CD4-positive, alpha-beta T cell treated with Interleukin-10 for 1 hour (primary cell): ENCODE measurements at regions not wholly inside any gene's neighbourhood (a gene's known extent, or its start where the extent isn't known, plus 50 kb on each side); places are given as distances from the start of the nearest gene placed in this dataset.

ENCODE experiments used
- DNase-seq: peaks from one replicate; pipeline ENCODE4 v3.0.0-alpha.2; 2020

DNA sequence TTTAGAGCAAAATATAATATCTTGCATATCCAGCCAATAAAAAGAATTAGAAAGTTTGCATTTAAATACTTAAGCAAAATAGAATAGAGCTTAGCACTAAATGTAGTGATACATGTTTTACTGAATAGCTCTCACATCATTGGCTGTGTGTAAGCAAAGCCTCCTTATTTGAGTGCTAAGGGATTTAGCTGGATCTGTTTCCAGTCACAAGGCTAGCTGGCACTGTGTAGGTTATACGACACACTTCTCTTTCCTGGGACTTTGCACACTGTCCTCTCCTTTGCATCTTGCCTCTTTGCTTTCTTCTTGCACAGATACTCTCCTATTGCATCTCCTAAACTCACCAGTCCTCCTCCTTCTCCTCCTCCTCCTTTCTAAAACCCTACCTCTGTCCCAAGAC, 423.8 kb downstream of the KLF5 start:
- no peak for DNase-seq

DNA sequence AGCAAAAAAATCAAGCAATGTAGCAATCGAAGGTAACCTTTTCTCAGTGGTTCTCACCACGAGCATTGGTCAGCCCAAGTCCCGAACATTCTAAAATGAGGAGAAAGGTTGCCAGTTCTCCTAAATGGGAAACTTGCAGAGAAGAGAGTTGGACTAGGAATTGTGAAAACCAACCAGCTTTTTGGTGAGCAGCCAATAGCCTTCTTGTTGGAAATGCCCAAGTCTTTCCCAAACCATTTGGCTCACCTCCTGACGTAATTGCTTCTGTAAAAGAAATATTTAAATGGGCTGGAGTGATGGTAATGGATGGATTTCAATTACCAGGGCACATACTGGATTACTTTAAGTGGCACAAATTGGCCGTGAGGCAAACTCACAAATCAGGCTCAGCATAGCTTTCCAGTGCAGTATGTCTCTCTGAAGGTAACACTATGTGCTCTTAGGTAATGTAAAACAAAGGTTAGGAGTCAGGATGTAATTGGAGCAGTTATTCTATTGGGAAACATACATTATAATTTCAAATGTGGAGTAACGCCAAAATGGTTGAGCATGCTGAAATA, 423.2 kb downstream of the KLF5 start:
- DNase-seq: no peak

DNA sequence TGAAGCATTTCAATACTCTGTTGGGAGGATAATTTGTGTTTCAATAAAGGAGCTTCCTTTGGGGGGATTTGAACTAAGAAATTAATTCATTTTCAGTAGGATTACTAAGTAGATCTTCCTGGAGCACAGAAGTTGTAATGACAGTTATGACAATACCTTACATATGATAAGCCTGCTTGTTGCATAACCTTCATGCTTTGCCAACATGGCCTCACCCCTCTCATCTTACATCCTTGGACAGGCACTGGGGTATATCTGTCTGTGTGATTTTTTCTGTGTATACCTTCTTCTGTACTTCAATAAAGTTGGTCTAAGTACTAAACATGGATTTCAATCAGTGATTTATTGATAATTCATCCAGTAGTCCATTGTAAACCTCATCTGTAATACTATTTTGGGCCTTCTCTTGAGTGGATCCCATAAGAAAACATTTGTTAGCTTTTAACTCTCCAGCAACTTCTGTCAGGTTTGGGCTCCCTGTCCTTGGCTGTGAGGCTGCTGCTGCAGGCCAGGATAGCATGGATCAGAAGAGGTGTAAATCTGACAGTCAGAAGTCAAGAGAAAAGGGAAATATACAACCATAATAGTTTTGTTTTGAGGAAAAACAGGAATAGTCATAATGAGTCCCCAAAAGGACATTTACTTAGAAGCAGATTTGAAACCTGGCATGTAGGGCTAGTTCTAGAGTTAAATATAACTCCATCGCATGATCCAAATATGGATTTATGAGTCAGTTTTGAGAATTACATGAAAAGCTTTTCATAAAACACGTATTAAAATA, 422.2 kb downstream of the KLF5 start:
- no peak for DNase-seq

DNA sequence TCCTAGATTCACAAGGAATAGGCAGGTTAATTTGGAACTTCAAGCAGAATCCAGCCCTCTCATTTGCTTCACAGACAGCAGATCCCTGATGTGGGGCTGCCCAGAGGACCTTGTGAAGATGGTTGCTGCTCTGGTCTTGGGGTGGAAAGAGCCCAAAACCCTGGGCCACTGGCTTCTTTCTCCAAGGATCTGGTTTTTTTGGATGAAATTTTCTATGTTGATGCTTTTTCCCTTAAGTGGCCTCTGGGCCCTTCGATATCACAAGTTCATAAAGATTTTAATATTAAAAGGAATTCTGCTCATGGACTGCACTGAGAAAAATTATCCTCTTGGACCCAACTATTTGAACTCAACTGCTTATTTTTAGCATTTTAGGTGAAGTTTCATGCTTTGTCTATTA, 421.1 kb downstream of the KLF5 start:
- no peak for DNase-seq

DNA sequence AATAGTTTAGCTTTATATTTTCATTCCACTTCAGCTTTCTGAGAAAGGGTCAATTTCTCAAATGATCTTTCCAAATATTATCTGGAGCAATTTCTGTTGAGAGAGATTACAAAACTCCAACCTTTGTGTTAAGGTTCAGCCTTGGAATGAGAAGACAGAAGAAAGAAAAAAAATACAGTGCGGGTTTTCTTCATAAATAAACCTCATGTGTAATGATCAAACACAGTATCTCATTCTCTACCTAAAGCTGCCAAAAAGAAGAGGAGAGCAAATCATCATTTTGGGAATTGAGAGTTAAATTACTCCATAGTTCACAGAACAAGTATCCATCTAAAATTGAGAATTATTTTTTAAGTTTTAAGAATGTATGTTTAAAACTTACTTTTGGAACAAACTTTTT, 420.5 kb downstream of the KLF5 start:
- DNase-seq: no peak

DNA sequence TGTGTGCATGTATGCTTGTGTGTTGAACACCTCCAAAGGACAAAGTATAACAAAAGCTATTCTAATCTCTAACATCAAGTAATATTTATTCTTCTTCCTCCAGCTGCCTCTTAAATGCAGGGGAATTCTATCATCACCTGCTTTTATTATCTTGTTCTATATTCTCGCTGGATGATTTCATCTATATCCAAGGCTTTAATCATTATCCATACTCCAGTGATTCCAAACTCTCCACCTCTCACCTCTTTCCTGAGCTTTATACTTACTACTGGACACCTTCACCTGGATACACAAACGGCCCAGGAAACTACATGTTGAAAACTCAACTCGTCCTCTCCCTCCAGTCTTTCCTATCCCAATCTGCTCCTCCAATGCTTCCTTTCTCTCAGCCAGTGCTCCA, 418.6 kb downstream of the KLF5 start:
- no peak for DNase-seq

DNA sequence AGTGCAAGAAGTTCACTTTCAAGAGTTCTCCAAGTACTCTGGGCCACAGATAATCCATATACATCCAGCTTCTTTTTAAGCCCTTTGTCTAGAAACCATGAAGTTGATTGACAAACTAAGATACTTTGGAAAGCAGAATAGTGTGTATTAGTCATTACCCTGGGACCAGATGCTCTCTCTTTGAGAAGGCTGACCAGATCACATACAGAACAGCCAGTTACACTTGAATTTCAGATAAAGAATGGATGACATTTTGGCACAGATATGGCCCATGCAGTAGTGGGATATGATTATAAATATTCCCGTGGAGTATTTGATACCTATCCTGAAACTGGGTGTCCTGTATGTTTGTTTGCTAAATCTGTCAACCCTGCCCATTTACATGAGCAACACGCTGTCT, 414.2 kb downstream of the KLF5 start:
- no peak for DNase-seq

DNA sequence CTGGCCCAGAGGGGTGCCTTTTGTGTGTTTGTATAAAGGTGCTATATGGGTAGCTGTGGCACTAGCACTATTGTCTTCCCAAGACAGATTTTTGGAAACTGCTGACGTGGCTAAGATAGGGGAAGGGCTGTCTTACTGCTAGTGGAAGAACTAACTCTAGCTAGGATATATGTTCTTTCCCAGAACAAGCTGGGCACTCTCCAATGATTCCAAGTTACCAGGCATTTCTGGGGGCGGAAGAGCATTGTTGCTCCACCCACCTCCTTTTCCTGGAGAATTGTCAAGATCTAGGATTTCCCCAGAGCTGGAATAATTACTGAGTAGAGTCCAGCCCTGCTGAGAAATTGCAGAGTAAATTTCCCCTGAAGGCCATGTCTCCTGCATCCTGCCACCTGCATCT, 408.3 kb downstream of the KLF5 start:
- no peak for DNase-seq

DNA sequence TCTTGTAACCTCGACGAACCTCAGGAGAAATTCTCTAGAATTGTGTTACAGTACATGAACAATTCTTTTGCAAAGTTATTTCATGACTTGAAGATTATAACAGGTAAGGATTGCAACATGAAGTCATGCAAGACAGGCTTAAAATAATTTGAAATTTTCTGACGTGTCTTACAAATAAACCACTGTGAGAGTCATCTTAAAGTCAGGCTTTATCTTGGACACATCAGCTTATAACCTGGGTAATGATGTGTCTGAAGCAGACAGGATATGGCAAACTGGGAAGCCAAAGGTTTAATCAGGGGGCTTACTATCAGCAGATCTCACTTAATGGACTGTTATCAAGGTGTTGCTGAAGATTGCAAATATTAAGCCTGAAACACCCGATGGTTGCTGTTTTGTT, 407.8 kb downstream of the KLF5 start:
- no peak for DNase-seq

DNA sequence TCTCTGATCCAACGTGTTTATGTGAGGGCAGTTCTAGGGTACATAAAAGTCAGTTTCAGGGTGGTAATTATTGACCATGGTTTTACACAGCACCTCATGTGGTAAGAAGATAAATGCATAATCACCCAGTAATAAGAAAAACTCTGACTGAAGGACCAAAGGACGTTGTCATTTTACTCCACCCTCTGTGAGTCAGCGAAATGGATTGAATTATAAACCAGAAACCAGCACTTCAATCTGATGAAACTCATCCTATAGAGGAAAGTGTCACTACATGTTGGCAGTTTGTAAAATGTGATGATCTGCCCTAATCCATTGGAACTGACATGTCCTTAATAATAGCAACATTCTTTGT, 406.8 kb downstream of the KLF5 start:
- no peak for DNase-seq

DNA sequence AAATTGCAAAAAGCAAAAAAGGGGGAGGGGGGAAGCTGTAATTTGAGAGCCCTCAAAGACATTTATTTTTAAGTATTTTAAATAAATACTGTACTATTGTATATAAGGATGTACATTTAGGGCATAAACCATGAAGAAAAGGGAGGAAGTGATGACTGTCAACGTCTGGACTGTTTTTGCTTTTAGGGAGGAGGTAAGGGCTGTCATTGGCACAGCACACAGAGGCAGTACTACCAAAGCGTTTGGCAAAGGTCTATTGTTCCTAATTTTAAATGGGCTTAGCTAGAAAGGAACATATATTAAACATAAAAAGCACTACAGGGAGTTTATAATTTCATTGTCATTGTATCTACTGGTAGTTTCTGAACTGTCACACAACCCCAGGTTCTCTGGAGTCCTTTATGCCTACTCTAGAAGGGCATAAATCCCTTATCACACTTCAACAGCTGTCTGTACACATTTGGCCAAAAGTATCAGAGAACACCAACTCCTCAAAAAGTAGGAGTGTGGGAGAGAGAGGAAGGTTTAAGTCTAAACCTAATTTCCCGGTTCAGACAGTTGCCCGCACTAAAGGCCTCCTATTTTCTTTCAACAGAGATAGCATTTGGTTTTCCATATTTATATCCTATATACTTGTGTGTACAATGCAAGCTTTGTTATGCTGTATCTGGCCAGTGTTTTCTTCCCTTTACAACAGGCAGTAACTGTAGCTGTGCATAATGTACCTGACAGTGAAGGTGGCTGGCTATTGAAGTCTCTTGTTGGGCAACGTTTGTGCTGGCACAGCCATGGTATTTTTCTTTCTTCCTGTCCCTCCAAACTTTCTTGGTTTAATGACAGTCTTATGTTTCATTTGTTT, 406.2 kb downstream of the KLF5 start:
- DNase-seq: no peak

DNA sequence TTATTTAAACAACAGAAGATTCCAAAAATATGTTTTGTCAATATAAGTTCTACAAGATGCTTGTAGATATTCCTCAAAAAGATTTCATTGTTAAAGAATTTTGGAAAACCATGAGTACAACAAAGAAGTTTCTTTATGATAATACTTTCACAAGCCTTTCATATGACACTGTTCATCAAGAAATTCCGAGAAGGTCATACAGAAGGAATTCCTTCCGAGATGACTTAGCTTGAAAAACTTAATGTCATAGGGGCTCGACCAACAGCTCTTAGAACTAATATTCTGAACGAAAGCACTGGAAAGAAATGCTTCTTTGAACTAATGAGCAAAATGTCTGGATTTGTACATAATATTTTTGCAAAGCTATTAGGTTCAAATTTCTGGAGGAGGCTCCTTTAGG, 403.4 kb downstream of the KLF5 start:
- no peak for DNase-seq

DNA sequence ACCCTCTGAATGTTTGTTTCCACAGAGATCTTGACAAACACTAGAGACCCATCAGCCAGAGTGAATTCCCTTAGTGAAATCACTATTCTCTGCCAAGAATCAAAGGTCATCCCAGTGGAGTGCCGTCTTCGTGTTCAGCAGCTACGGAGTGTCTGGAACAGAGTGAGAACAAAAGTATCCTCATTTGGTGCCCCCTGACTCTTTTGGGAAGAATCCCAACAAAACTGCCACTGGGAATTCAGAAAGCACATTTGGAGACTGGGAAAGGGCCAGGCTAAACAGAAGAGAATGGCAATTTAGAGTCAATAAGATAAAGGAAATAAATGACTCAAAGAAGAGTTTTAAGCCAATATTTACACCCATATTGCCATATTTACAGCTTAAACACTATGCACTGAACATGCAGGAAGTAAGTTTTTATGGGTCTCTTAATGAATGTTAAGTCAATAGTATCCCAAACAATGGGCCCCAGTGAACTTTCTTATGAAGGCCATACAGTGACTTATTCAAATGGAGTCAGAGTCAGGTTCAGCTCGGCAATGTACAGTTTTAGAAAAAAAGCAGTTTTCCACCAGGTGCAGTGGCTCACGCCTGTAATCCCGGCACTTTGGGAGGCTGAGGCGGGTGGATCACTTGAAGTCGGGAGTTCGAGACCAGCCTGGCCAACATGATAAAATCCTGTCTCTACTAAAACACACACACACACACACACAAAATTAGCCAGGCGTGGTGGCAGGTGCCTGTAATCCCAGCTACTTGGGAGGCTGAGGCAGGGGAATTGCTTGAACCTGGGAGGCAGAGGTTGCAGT, 392.6 kb downstream of the KLF5 start:
- DNase-seq: no peak

DNA sequence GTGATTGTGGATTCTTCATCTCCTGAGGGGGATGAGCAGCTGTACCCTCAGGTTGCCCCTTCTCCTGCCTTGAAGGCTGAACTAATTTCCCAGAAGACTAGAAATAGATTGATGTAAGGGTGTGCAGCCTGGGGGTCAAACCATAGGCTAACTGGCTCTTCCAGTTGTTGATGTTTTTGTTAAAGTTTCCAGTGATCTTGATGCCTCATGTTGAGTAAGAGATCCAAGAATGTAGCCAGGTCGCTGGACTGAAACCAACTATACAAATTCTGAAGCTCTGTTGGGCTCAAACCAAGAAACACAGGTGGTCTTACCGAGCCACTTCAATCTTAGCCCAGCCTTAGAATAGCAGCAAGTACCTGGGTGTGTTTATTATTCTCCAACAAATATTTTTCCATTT, 391.8 kb downstream of the KLF5 start:
- no peak for DNase-seq

DNA sequence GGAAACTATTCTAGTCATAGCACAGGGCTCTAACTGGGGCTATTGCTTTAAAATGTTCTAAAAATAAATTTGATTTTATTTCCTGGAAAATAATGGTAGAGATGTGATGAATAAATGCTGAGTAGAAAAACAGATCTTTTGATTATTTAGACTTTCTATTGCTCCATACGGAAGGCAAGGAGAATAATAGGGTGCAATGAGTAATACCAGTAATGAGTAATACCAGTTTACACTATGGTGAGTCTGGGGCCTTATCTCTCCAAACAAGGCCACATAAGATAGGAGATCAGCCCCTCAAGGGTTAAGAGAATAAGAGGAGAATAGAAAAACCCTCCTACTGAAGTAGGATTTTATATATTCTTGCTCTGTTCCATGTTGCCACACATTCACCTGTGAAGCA, 390.4 kb downstream of the KLF5 start:
- DNase-seq: no peak

DNA sequence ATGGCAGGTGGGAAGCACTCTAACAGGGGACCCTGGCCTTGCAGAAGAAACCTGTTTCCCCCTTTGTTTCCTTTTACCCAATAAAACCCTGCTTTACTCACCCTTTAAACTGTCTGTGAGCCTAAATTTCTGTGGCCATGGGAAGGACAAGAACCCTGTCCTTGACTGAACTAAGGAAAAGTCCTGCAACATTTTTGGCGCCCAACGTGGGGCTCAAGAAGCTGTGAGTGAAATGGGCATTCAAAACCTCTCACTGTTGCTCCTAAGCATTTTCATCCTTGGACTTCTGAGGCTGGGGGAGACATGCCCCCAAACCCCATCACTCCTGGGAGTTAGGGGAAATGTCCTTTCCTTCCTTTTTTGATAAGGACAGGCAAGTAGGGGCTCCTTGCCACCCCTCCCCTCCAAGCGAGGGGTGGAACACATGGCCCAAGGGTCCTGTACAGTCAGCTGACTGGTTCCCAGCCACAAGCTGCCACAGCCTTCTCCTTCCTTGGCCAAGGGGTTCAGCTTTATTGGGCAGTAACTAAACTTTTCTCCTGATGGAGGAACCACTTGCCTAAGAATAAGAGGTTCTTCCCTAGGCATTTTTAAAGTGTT, 381.6 kb downstream of the KLF5 start:
- DNase-seq: no peak

DNA sequence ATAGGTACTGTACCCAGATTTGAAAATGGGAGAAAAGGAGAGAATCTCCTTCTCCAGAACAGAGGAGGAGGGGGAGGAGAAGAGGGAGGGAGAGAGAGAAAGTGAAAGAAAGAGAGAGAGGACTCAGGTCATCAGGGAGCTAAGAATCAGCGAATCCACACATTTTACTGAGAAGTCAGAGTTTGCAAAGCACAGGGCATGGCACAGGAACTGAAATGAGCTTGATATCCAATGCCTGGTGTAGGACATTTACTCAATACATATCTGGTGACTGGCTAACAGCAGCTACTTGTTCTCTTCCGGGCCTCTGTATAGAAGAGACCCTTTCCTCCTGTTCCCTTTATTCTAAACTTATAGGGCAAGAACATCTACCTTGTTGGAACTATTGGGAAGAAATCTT, 375.1 kb downstream of the KLF5 start:
- DNase-seq: no peak

DNA sequence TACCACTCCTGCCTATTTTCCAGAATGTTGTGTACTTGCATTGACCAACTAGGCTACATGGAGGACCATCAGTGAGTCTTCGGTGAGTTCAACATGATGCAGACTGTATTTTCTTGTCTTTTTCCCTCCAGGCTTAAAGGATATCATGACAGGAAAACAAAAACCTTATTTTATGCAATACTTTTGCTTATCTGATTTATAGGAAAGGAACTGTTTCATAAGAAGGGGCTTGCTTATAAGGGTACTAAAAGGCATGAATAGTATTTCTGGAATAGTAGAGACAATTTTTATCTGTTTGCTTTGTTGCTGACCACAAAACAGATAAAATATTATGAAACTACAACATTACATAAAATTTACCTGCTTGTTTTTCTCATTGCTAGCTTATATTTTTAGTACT, 374.7 kb downstream of the KLF5 start:
- DNase-seq: no peak

DNA sequence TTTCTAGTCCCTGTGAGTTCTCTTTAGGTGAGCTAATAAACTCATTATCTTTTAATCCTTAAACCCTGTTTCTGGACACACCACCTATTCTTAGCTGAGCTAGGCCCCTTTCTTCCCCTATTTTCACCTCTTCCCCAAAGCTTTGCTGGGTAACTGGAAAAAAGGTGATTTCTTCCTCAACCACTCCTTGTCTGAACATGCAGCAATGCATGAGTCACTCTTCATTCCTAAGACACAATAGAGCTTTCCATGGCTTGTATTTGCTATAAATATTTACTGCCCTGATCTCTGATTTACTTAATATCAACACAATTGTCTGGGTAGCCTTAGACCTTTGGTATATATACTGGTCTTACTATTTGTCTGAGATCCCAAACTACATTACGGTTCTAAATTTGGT, 370.9 kb downstream of the KLF5 start:
- no peak for DNase-seq

DNA sequence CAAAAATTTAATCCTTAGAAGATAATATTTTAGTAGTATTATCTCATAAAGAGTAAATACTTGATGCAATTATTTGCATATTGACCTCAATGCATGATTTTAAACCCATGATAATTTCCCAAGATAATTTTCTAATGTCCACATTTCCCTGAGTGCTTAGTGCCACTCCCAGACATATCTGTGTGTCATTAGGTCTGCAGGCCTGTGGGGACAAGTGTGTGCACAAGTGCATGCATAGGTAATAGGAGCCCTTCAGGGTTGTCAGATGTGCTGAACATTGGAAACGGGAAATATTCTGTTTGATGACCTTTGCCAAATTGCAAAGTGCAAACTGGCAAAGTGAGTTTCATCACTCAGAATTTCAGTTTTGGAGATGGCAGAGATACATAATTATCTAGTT, 369.9 kb downstream of the KLF5 start:
- no peak for DNase-seq

DNA sequence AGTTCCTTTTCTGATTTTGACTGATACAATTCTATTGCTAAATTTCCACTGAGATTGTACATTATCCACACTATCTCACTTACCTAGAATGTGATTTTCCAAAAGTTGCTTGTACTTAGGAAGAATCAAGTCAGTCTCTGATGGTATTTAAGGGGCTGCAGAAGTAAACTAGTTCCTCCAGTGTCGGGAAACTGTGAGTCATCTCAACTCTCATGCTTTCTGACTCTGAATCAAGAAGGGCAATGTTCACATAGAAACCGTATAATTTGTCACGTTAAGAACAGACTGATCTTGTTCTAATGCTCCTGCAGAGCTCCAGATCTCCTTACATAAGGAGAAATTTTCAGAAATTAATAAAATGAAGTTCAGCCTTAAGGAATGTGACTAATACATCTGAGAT, 369.3 kb downstream of the KLF5 start:
- DNase-seq: no peak

DNA sequence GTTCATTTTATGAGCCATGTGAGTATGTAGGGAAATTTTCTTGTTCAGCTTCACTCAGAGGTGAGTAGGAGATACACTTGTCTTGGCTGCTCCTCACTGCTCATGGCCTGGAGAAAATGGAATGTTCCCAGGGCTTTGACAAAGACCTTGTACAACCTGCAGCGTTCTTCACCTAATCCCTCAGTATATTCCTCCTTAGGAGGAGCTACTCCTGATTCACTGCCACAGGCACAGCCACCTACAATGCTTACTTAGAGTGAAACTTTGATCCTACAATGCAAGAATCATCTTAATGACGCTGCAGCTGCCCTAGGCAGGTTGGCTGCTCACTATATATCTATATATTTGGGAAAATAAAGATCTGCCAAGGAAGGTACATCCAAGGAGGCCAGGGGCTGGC, 364.2 kb downstream of the KLF5 start:
- DNase-seq: no peak

DNA sequence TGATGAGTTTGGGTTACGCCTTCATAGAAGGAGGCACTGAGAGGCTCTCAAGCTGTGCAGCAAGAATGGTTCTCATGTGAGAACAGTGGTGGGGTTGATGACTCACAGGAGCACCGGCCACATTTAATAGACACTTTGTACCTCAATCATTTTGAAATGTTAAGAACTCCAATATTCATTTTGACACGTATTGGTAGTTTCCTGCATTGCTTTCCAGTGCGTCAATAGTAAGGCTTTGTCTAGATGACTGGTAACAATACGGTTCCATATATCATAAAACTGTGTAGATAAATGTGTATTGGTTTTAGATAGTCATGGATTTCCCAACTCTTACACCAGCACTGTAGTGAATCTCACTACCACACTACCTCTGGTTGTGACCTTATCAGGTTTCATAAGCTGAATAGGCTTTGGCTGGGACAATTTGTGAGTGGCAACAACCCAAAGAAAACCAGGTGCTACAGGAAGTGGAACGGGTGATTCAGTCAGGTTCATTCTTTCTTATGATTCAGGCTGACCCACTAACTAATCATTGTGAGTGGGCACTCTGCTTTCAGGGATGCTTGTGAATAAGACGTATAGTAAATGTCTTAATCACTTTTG, 362.6 kb downstream of the KLF5 start:
- DNase-seq: no peak
